Karpas-422 (cell line): ENCODE measurements at regions not wholly inside any gene's neighbourhood (a gene's known extent, or its start where the extent isn't known, plus 50 kb on each side); places are given as distances from the start of the nearest gene placed in this dataset.

ENCODE experiments used
- DNase-seq: peaks from one replicate; pipeline ENCODE4 v3.0.0-alpha.2; 2015
- H2AFZ ChIP-seq: fragments of 200-600 bp; sonication (generic); 2 replicates; pipeline ENCODE4 v1.6.1; 2014; ENCODE audit warnings: antibody characterized with exemption, low read length, mixed read lengths
- H3K27ac ChIP-seq: fragments of 200-600 bp; sonication (generic); 2 replicates; pipeline ENCODE4 v1.5.1; 2014; ENCODE audit warnings: mild to moderate bottlenecking, low read length, moderate library complexity
- H3K27me3 ChIP-seq: fragments of 200-600 bp; sonication (generic); 2 replicates; pipeline ENCODE4 v1.6.1; 2014; ENCODE audit warnings: low read length, mixed read lengths
- H3K36me3 ChIP-seq: fragments of 200-600 bp; sonication (generic); 2 replicates; pipeline ENCODE4 v1.6.1; 2014; ENCODE audit warnings: low read length, mixed read lengths; ENCODE audit not compliant: insufficient read depth
- H3K4me1 ChIP-seq: fragments of 200-600 bp; sonication (generic); 2 replicates; pipeline ENCODE4 v1.6.1; 2014; ENCODE audit warnings: mild to moderate bottlenecking, low read length, mixed read lengths
- H3K4me2 ChIP-seq: fragments of 200-600 bp; sonication (generic); 2 replicates; pipeline ENCODE4 v1.6.1; 2014; ENCODE audit warnings: low read length, low read depth, mild to moderate bottlenecking; ENCODE audit not compliant: poor library complexity, severe bottlenecking
- H3K4me3 ChIP-seq: fragments of 200-600 bp; sonication (generic); 2 replicates; pipeline ENCODE4 v1.5.1; 2014; ENCODE audit warnings: mild to moderate bottlenecking, antibody characterized with exemption, low read length, mixed read lengths
- H3K79me2 ChIP-seq: fragments of 200-600 bp; sonication (generic); 2 replicates; pipeline ENCODE4 v1.6.1; 2014; ENCODE audit warnings: mild to moderate bottlenecking, low read length, mixed read lengths
- H3K9ac ChIP-seq: fragments of 200-600 bp; sonication (generic); 2 replicates; pipeline ENCODE4 v1.6.0; 2014; ENCODE audit warnings: low read length
- H3K9me2 ChIP-seq: fragments of 200-600 bp; sonication (generic), shearing (Covaris generic); replicated peaks from 2 replicates; pipeline ENCODE4 v1.6.0; 2014; ENCODE audit warnings: mild to moderate bottlenecking, low read length, moderate library complexity; ENCODE audit not compliant: insufficient read depth
- H3K9me3 ChIP-seq: fragments of 300-700, 200-600 bp; sonication (generic); 2 replicates; pipeline ENCODE4 v1.6.1; 2014; ENCODE audit warnings: low read length, mixed read lengths
- H4K20me1 ChIP-seq: fragments of 200-600 bp; sonication (generic); 2 replicates; pipeline ENCODE4 v1.6.1; 2014; ENCODE audit warnings: mild to moderate bottlenecking, antibody characterized with exemption, low read length, low read depth; ENCODE audit not compliant: insufficient read depth

GRCh38 chr1:117270679-117271078, 60.0 kb upstream of the VTCN1 start:
- no peaks in the 10 kb centered on the region for H3K79me2 ChIP-seq
- no peak overlapping the region for H2AFZ ChIP-seq
- no peaks in the 10 kb centered on the region for H4K20me1 ChIP-seq
- no peaks in the 10 kb centered on the region for H3K27me3 ChIP-seq
- H3K4me2 ChIP-seq, result no peak overlapping the region
- H3K9me2 ChIP-seq, result no peaks in the 10 kb centered on the region
- H3K4me1 ChIP-seq, result no peaks in the 10 kb centered on the region
- no peak overlapping the region for H3K4me3 ChIP-seq
- H3K27ac ChIP-seq, result no peak overlapping the region
- no peaks in the 10 kb centered on the region for H3K36me3 ChIP-seq
- no peak overlapping the region for H3K9ac ChIP-seq
- DNase-seq, result no peak
- no peaks in the 10 kb centered on the region for H3K9me3 ChIP-seq

DNA sequence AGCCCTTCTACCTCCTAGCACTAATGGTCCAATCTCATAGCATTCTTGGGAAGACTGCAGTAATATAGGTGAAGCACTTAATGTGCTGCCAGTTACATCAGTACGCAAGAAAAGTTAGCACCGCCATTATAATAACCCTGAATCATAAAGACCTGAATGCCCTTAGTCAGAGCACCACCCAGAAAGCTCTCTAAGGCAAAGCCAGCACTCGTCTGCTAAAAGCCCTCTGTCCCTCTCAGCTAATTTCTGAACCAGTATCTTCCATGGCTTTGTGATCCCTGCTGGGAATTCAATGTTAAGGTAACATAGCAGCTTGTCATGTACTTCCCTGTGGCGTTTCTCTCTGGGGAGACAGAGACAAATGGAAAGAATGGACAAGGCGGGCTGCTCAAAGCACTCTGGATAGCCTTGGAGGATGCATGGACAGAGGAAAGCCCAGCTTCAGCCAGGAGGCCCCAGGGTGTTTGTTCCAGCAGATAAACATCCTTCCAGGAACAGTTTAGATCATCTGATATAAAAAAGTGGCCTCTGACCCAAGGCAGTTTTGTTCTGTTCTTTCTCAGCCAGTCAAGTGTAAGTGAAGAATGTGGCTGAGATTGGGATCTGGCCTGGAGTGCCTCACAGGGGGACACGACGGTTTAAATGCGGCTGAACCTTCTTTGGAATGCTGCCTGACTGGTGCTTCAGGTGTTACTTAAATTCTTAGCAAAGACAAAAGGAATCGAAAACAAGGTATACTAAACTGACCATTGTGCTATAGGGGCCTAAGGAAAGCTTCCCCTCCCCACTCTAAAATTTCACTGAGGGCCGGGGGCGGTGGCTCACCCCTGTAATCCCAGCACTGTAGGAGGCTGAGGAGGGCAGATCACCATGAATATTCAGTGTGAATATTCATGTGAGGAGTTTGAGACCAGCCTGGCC, 58.1 kb upstream of the VTCN1 start:
- Histone ChIP-seq H3K9me3 (no peaks in the 10 kb centered on the region), H3K27ac (no peak overlapping the region), H3K4me1 (no peaks in the 10 kb centered on the region), H3K27me3 (no peaks in the 10 kb centered on the region), H4K20me1 (no peaks in the 10 kb centered on the region), H3K4me2 (no peak overlapping the region), H3K36me3 (no peaks in the 10 kb centered on the region), H3K9me2 (no peaks in the 10 kb centered on the region), H3K79me2 (no peaks in the 10 kb centered on the region), H2AFZ (no peak overlapping the region), H3K9ac (no peak overlapping the region), H3K4me3 (no peak overlapping the region)
- DNase-seq, result no peak

DNA sequence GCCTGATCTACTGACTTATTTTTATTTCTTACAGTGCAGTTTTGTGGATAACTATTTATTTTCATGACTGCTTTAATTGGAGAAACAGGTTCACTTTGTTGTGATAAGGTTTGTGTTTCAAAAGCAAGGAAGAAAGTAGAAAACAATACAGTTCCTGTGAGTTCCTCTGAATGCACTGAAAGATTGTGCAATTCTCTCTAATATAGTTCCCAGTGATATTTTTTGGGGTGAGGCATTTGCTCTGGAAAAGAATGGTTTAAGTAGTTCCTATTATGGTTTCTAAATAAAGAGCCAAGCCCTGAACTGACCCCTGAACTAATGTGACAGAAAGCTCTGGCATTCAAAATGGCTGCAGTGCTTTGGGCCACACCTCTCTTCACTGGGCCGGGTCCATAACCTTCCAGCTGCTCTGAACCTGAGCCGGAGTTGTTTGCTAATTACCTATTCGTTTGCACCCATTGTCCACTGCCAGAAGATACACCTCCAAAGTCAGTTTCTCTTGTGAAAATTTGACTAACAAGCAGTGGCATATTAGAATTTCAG, 56.6 kb upstream of the VTCN1 start:
- Histone ChIP-seq H3K4me1 (no peaks in the 10 kb centered on the region), H3K4me2 (no peak overlapping the region), H3K36me3 (no peaks in the 10 kb centered on the region), H3K9ac (no peak overlapping the region), H3K9me3 (no peaks in the 10 kb centered on the region), H3K27ac (no peak overlapping the region), H3K79me2 (no peaks in the 10 kb centered on the region), H4K20me1 (no peaks in the 10 kb centered on the region), H2AFZ (no peak overlapping the region), H3K27me3 (no peaks in the 10 kb centered on the region), H3K4me3 (no peak overlapping the region), H3K9me2 (no peaks in the 10 kb centered on the region)
- no peak for DNase-seq

GRCh38 chr1:117262976-117263375, 52.2 kb upstream of the VTCN1 start:
- H3K36me3 ChIP-seq, result no peaks in the 10 kb centered on the region
- H3K9me3 ChIP-seq, result no peaks in the 10 kb centered on the region

GRCh38 chr1:117261424-117261785, 50.7 kb upstream of the VTCN1 start:
- Histone ChIP-seq H3K4me3 (no peak overlapping the region), H3K36me3 (no peaks in the 10 kb centered on the region), H2AFZ (no peak overlapping the region), H4K20me1 (no peaks in the 10 kb centered on the region), H3K27me3 (no peaks in the 10 kb centered on the region), H3K9me3 (no peaks in the 10 kb centered on the region), H3K4me1 (no peaks in the 10 kb centered on the region), H3K27ac (no peak overlapping the region), H3K9me2 (no peaks in the 10 kb centered on the region), H3K9ac (no peak overlapping the region), H3K79me2 (no peaks in the 10 kb centered on the region), H3K4me2 (no peak overlapping the region)
- DNase-seq, result no peak

More at GRCh38 chr1:117262976-117263375, 52.2 kb upstream of the VTCN1 start:
- Histone ChIP-seq H3K27ac (no peak overlapping the region), H3K4me1 (no peaks in the 10 kb centered on the region), H3K27me3 (no peaks in the 10 kb centered on the region), H3K79me2 (no peaks in the 10 kb centered on the region), H2AFZ (no peak overlapping the region), H3K9me2 (no peaks in the 10 kb centered on the region), H3K4me2 (no peak overlapping the region), H4K20me1 (no peaks in the 10 kb centered on the region), H3K9ac (no peak overlapping the region), H3K4me3 (no peak overlapping the region)
- DNase-seq, result no peak

DNA sequence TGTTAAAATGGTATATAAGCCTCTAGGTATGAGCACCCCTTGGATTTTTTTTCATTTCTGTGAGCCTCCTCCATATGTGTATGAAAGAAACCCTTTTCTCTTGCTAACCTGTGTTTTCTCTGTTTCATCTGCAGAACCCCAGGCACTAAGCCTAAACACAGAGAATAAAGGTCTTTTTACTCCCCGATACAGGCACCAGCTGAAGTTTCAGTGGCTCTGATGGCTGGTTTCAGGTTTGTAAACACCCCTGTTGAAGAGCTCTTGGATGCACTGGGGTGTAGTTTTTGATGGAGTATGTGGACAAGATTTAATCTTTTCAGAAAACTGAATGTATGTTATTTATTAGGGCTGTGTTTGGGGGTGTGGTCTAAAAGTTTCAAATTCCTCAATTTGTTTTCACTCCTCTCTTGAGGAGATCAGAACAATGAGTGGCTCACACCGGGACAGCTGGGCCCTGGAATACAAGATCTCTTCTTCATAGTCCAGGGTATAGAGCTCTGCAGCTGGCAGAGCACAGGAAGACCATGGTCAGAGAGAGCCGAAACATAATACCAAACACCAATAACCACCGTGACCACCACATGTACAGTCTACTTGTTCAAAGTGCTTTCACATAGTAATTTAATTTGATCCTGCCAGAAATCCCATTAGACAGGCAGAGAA, 50.2 kb upstream of the VTCN1 start:
- no peaks in the 10 kb centered on the region for H3K27me3 ChIP-seq
- H3K79me2 ChIP-seq, result no peaks in the 10 kb centered on the region
- no peaks in the 10 kb centered on the region for H3K9me2 ChIP-seq
- no peaks in the 10 kb centered on the region for H3K4me1 ChIP-seq
- no peaks in the 10 kb centered on the region for H3K36me3 ChIP-seq
- no peaks in the 10 kb centered on the region for H4K20me1 ChIP-seq
- no peak overlapping the region for H3K4me3 ChIP-seq
- no peak overlapping the region for H2AFZ ChIP-seq
- no peaks in the 10 kb centered on the region for H3K9me3 ChIP-seq
- H3K9ac ChIP-seq, result no peak overlapping the region
- no peak for DNase-seq
- no peak overlapping the region for H3K27ac ChIP-seq
- H3K4me2 ChIP-seq, result no peak overlapping the region
